TTC549 (cell line): ENCODE measurements at regions not wholly inside any gene's neighbourhood (a gene's known extent, or its start where the extent isn't known, plus 50 kb on each side); places are given as distances from the start of the nearest gene placed in this dataset.
"Not testable (repeated sequence)": the region's sequence is repeated elsewhere in the genome, so short reads cannot be mapped to it uniquely, and the experiment has no call there.

Source experiments
- FAIRE-seq: peaks from 2 replicates; lab custom pipeline; 2012; peaks lifted over from hg19 to GRCh38; lab: Jason Lieb, UNC

DNA sequence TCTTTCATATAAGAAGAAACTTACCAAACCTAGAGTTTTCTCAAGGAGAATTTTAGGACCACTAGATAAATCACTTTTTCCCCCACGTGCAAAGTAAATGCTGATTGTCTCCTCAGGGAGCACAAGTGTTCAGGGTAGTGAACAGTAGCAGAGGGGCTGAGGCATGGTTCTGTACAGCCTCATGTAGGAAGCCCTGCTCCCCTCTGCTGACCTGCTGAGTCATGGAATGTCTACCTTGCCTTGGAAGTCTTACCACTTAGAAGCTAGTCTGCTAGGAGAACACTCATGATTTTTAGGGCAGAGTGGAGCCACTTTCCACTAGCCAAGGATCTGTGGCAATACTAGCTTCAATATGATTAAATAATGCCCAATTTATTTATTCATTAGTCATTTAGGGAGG is 2120.6 kb upstream of the RAG2 start:
- no peak for FAIRE-seq

DNA sequence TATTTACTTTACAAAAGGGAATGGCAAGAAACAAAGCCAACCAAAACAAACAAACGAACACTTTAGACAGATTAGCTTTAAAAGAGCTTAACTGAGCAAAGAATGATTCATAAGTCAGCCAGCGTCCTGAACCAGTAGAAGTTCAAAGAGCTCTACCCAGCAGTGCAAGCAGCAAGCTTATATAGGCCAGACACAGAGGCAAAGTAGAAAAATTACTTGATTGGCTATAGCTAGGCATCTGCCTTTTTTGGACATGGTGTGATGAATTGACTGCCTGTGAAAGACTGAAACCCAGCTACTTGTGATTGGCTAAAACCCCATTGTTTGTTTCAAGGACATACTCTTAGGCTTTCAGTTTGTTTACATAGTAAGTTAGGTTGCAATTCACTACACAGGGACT is 2120.0 kb upstream of the RAG2 start:
- no peak for FAIRE-seq

- peak; percentile 13 for FAIRE-seq
These were observed 2113.1 kb upstream of the RAG2 start for GRCh38 chr11:38711110-38711509.

DNA sequence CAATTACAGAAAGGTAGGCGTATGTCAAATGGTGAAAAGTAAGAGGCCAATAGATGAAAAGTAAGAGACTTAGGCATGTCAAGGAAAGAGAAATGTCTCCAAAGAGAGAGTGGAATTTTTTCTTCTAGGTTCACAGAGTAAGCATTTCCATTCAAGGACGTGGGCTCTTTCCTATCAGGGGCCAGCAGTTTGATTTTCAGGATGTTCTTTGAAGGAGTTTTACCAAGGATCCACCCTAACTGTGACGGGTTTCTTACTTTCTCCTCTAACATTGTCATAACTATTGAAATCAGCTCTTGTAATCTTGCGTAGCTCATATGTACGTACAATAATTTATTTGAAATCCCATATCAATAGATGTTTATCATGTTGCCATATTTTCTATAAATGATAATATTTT is 2112.2 kb upstream of the RAG2 start:
- no peak for FAIRE-seq

GRCh38 chr11:38700111-38700510 is 2102.1 kb upstream of the RAG2 start:
- FAIRE-seq, result no peak

DNA sequence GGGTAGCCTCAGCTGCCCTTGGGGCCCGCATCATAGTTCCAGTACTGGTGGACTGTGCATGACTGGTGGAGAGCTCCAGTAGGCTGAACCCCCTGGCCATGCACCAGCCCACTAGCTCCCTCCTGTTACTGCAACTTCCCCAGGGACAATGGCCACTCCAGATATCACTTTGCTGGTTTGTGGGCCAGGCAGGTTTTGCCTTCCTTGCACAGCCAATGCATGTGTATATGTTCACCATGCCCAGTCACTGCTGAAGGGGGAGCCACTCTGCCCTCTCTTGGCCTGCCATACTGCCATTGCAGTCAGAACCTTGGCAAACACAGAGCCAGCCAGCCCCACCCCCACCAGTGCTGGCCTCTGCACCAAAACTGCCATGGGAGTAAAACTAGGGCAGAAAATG is 2095.3 kb upstream of the RAG2 start:
- no peak for FAIRE-seq

DNA sequence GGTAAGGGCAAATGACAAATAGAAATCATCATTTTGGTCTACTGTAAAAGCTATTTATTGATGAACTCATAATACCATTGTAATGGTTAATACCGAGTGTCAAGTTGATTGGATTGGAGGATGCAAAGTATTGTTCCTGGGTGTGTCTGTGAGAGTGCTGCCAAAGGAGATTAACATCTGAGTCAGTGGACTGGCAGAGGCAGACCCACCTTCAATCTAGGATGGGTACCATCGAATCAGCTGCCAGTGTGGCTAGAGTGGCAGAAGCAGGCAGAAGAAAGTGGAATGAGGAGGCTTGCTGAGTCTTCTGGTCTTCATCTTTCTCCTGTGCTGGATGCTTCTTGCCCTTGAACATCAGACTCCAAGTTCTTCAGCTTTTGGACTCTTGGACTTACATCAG is 2092.2 kb upstream of the RAG2 start:
- FAIRE-seq, result not testable (repeated sequence)

DNA sequence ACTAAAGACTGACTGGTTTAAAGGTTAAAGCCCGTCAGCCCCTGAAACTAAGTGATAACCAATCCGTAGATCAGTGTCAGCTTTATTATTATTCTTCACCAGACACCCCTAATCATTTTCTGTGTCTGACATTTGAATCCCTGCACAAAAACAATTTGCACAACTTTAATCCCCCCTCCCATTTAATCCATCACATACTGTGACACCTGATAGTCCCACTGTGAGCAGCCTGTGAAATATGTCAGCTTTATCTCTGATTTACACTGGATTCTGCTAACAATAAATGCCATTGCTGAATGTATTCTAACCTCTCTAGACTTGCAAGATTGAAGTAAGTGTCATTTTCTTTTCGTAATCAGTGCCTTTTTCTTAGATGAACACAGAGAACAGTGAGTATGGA is 2089.0 kb upstream of the RAG2 start:
- no peak for FAIRE-seq

DNA sequence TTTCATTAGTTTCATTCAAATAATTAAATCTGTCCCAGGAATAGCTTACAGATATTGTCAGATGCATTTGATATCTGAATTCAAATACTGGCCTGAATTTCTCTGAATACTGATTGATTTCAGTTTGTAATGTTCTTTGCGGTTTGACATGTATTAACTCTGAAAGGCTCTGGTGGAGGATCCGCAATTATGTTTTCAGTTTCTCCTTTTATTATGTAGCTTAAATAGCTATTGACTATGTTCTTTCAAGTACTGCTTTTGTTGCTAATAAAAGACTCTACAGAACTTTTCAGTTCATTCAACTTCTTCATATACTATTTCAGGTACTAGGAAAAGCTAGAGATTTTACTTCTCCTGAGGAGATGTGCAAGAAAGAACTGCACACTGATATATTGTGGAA is 2085.4 kb upstream of the RAG2 start:
- FAIRE-seq, result no peak

DNA sequence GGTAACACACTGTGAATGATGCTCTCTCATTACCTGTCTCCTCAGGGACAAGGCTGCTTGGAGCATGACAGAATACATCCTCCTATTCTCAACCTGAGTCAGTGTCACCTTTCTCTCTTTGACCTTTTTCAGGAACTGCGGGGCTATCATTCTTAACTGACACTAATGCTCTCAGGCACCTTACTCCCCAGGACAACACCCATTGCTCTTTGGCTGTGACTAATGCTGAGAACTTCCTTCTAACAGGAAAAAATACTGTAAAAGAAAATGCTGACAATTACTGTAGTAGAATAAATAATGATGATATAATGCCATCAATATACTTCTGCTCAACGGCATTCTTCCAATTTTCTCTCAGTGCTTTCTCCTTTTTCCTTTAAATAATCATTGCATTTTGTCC is 2082.7 kb upstream of the RAG2 start:
- no peak for FAIRE-seq

DNA sequence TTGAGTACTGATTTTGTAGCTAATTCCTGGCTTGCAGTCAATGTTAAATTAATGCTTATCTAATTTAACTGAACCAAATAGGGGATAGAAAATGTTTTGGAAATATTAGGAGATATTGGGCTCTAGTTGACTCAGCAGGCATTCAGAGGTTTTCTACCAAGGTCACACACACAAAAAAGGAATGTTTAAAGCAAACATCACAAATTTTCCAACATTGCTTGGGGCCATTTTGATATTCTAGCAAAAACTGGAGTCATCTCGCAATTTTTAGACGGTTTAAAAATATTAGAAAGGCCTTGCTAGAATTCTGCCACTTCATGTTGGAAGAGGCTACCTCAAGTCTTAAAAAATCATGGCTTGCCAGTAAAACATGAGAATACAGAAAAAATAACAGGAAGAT is 2082.1 kb upstream of the RAG2 start:
- FAIRE-seq, result no peak

- FAIRE-seq, result no peak
These were observed 2074.4 kb upstream of the RAG2 start for GRCh38 chr11:38672445-38672844.

GRCh38 chr11:38667359-38667758 is 2069.3 kb upstream of the RAG2 start:
- FAIRE-seq, result no peak

DNA sequence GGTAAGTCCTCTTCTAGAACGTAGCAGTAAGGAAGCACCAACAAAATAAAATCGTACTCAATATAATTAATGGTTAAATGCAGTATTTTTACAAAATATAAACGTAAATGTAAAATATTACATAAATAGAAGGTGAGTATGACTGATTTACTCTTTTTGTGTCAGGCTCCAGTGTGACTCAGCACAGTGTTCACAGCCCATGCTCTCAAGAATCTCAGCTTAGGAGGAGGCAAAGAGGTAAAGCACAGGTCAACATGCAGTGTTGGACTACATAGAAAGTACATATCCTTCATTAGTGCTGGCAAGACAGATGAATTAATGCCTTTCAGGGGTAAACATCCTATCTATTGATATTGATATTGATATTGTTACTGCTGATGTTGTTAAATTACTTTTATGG is 2050.6 kb upstream of the RAG2 start:
- no peak for FAIRE-seq

- no peak for FAIRE-seq
These were observed 2048.3 kb upstream of the RAG2 start for GRCh38 chr11:38646382-38646781.

- no peak for FAIRE-seq
These were observed 2042.8 kb upstream of the RAG2 start for GRCh38 chr11:38640854-38641253.

DNA sequence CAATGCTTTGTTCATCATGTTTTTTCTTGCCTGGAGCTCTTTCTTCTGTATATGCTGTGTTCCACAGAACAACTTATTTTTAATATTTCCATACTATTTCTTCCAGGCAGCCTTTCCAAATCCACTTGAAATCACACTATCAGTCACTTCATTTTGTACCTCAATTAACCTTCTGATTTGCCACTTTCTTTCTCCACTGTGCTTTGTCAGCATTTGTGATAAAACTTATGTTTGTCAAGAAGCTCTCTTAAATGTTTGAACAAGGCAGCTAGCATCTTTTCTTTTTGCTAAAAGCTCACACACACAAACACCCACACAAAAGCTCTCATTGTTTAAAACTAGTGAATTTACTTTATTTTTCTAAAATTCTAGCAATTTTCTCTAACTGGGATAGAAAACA is 2014.7 kb upstream of the RAG2 start:
- FAIRE-seq, result no peak

- FAIRE-seq, result not testable (repeated sequence)
These were observed 2003.3 kb upstream of the RAG2 start for GRCh38 chr11:38601371-38601770.

- no peak for FAIRE-seq
These were observed 2000.4 kb upstream of the RAG2 start for GRCh38 chr11:38598418-38598817.

GRCh38 chr11:38595359-38596016 is 1997.5 kb upstream of the RAG2 start:
- not testable (repeated sequence) for FAIRE-seq

DNA sequence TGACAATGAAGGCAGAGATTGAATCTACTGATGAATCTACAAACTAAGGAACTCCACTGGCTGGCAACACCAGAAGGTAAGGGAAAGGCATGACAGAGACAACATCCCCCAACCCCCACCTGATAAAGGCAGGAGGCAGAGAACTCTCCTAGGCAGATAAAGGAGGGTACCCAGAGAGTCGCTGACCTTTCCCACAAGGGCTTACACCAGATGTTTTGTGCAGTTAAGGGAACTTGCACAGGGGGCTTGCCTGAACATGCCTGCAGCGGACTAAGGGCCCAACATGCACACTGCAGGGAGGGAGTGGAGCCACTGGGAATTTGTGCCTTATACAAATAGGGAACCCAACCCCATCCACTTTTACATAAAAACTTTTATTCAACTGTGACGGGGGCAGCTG is 1996.9 kb upstream of the RAG2 start:
- no peak for FAIRE-seq

DNA sequence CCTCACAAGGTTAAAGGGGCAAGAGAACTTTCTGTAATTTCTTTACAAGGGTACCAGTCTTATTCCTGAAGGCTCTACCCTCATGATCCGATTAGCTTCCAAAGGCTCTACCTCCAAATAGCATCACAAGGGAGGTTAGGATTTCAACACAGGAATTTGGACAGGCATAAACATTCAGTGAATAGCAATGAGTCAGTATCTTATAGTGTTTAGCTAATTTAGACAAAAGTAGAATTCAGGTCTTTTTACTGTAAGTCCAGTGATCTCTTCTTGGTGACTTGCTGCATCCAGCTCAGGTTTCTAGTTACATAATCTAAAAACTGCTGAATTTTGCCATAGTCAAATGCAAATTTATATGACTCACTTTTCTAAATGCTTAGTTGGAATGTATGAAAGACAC is 1995.6 kb upstream of the RAG2 start:
- no peak for FAIRE-seq

GRCh38 chr11:38582756-38583155 is 1984.7 kb upstream of the RAG2 start:
- no peak for FAIRE-seq

DNA sequence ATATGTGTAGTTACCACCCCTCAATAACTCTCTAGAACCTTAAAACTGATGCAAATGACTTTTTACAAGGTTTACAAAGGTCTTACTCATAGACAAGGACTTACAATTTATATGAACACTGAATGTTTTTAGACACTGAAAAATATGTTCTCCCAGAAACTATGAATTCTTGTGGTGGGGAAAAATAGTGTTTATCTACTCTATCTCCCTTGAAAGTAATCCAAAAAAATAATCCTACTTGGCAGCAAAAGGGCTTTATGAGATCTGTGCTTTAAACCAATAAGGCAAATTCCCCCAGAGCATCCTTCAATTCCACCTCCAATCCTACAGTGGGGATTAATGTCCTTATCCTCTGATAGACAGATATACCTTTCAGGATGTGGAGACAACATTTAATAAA is 1984.1 kb upstream of the RAG2 start:
- no peak for FAIRE-seq

DNA sequence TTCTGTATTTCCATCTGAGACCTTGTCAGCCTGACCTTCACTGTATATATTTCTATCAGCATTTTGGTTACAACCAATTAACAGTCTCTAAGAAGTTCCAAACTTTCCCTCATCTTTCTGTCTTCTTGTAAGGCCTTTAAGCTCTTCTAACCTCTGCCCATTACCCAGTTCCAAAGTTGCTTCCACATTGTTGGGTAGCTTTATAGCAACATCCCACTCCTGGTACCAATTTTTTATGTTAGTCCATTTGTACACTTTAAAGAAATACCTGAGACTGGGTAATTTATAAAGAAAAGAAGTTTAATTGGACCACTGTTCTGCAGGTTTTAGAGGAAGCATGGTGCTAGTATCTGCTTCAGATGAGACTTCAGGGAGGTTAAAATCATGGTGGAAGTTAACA is 1979.7 kb upstream of the RAG2 start:
- no peak for FAIRE-seq
